Natural killer cell (primary cell): ENCODE measurements at regions not wholly inside any gene's neighbourhood (a gene's known extent, or its start where the extent isn't known, plus 50 kb on each side); places are given as distances from the start of the nearest gene placed in this dataset.
A peak's percentile ranks its signal among the peaks of the same experiment; 100 is the strongest.
"Not testable (repeated sequence)": the region's sequence is repeated elsewhere in the genome, so short reads cannot be mapped to it uniquely, and the experiment has no call there.

ENCODE experiments used
- ATAC-seq, 3 donors: fragments of 150-1000 bp in 2 of 3; fragments of 200-7000 bp in 1 of 3; cut with Tn5 transposase; 1 replicate in 1 of 3; 2 replicates in 2 of 3; pipeline ENCODE4 v1.10.0; 2021; ENCODE audit warnings: mild to moderate bottlenecking in 2 of 3, moderate library complexity in 2 of 3
- DNase-seq, 2 donors: peaks; one replicate each; pipeline versions ENCODE4 v3.0.0 to v3.0.0-alpha.2; 2013 to 2021; ENCODE audit warnings: mixed read lengths in 1 of 2
- H3K27ac ChIP-seq: one replicate; pipeline ENCODE4 v1.5.1; 2013; ENCODE audit warnings: mild to moderate bottlenecking, low read length
- H3K27me3 ChIP-seq: one replicate; pipeline ENCODE4 v1.6.1; 2013; ENCODE audit warnings: low read length; ENCODE audit not compliant: control insufficient read depth, insufficient read depth
- H3K36me3 ChIP-seq: one replicate; pipeline ENCODE4 v1.6.1; 2013; ENCODE audit warnings: low read length; ENCODE audit not compliant: control insufficient read depth, insufficient read depth
- H3K4me1 ChIP-seq: one replicate; pipeline ENCODE4 v1.6.1; 2013; ENCODE audit warnings: low read length; ENCODE audit not compliant: control insufficient read depth, insufficient read depth
- H3K4me3 ChIP-seq: one replicate; pipeline ENCODE4 v1.5.1; 2013; ENCODE audit warnings: low read length
- H3K9me3 ChIP-seq: one replicate; pipeline ENCODE4 v1.6.1; 2013; ENCODE audit warnings: low read length; ENCODE audit not compliant: control insufficient read depth, insufficient read depth
- H3K27ac Mint-ChIP-seq, 2 donors: one replicate each; pipeline ENCODE4 v1.8.0; 2022; ENCODE audit warnings: mild to moderate bottlenecking in 2 of 2, mixed read lengths in 2 of 2, moderate library complexity in 1 of 2
- H3K27me3 Mint-ChIP-seq, 2 donors: one replicate each; pipeline ENCODE4 v1.8.0; 2022; ENCODE audit warnings: low read depth in 2 of 2, mixed read lengths in 2 of 2
- H3K36me3 Mint-ChIP-seq: one replicate; pipeline ENCODE4 v1.8.0; 2022; ENCODE audit warnings: mixed read lengths
- H3K4me1 Mint-ChIP-seq, 2 donors: one replicate each; pipeline ENCODE4 v1.8.0; 2022; ENCODE audit warnings: mixed read lengths in 2 of 2
- H3K4me3 Mint-ChIP-seq: one replicate; pipeline ENCODE4 v1.8.0; 2022; ENCODE audit warnings: mild to moderate bottlenecking, moderate library complexity, mixed read lengths
- H3K9me3 Mint-ChIP-seq, 2 donors: one replicate each; pipeline ENCODE4 v1.8.0; 2022; ENCODE audit warnings: mixed read lengths in 2 of 2
- WGBS: methylation state at CpG from one replicate; pipeline ENCODE4 v1.1.7; 2013; ENCODE audit warnings: missing lambda C conversion rate; ENCODE audit not compliant: insufficient coverage; 5-methylcytosine and 5-hydroxymethylcytosine counted together
- intact Hi-C: fragments of 100-400 bp; cut with micrococcal nuclease; formaldehyde crosslinking; loops from one replicate; pipeline ENCODE4 v1.14.2; 2022
- TF ChIP-seq, protein P1 (sequence below): fragments of 200-600 bp; IDR thresholded peaks from one replicate; pipeline ENCODE4 v1.8.0; 2022; ENCODE audit warnings: antibody characterized with exemption

DNA sequence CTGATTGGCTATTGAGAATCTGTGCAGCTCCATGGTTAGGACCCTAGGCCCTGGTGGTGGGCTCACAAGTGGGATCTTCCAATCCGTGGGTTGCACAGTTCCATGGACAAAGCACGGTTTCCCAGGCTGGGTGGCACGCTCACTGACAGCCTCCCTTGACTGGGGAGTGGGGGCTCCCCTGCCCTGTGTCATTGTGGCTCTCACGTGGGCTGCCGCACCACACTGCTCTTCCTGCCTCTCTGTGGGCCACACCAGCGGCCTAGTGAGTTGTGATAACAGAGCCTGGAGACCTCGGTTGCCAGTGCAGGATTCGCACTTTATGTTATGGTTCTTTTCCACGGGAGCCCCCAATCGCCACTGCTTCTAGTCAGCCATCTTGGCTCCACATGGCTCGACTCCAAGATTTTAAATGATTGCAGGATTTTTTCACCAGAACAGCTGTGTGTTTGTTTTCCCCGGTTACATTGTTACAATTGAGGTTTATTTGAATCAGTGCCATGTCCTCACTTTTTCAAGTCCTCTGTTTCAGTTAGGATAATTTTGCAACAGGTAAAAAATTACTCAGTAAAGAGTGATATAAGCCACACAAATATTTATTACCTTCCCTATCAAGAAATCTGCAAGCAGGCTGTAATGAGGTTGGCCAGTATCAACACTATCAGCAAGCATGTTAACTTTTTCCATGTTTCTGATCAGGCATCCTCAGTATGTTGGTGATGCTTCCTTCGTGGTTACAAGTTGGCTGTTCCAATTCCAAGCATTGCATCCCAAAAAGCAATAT is 253.8 kb downstream of the ZNF608 start:
- Histone ChIP-seq H3K27ac (no peak overlapping the region), H3K36me3 (no peaks in the 10 kb centered on the region), H3K4me1 (no peaks in the 10 kb centered on the region), H3K27me3 (no peaks in the 10 kb centered on the region), H3K4me3 (no peak overlapping the region), H3K9me3 (no peaks in the 10 kb centered on the region)
- peaks cover 4 to 30% of the 10 kb centered on the region in 2 donors for H3K27me3 Mint-ChIP-seq
- H3K4me1 Mint-ChIP-seq: no peaks in the 10 kb centered on the region
- TF ChIP-seq, protein P1, sequence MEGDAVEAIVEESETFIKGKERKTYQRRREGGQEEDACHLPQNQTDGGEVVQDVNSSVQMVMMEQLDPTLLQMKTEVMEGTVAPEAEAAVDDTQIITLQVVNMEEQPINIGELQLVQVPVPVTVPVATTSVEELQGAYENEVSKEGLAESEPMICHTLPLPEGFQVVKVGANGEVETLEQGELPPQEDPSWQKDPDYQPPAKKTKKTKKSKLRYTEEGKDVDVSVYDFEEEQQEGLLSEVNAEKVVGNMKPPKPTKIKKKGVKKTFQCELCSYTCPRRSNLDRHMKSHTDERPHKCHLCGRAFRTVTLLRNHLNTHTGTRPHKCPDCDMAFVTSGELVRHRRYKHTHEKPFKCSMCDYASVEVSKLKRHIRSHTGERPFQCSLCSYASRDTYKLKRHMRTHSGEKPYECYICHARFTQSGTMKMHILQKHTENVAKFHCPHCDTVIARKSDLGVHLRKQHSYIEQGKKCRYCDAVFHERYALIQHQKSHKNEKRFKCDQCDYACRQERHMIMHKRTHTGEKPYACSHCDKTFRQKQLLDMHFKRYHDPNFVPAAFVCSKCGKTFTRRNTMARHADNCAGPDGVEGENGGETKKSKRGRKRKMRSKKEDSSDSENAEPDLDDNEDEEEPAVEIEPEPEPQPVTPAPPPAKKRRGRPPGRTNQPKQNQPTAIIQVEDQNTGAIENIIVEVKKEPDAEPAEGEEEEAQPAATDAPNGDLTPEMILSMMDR: no peak
- no peak overlapping the region for H3K27ac Mint-ChIP-seq
- intact Hi-C loops: no loop called here
- DNase-seq (peak in 1 of 2 donors; percentile 19), ATAC-seq (peak; percentile 60 to 98 (median 68))
- H3K9me3 Mint-ChIP-seq: peaks cover 5 to 6% of the 10 kb centered on the region in 2 donors
- WGBS: 69% methylated on average over 13 of the region's 13 CpGs
- peaks cover 7% of the 10 kb centered on the region for H3K36me3 Mint-ChIP-seq
- H3K4me3 Mint-ChIP-seq: no peak overlapping the region

GRCh38 chr5:124490315-124490714 is 256.1 kb downstream of the ZNF608 start:
- H3K9me3 Mint-ChIP-seq, ATAC-seq, H3K36me3 ChIP-seq, H3K27ac ChIP-seq, H3K4me1 Mint-ChIP-seq, H3K4me3 ChIP-seq, intact Hi-C loops, DNase-seq, H3K27ac Mint-ChIP-seq, H3K27me3 ChIP-seq, H3K4me3 Mint-ChIP-seq, H3K4me1 ChIP-seq, H3K36me3 Mint-ChIP-seq, H3K9me3 ChIP-seq: not testable (repeated sequence)
- 100% methylated on average over 2 of the region's 2 CpGs for WGBS
- peaks cover 3 to 22% of the 10 kb centered on the region in 2 donors for H3K27me3 Mint-ChIP-seq

- Histone ChIP-seq H3K27ac (no peak overlapping the region), H3K27me3 (no peaks in the 10 kb centered on the region), H3K4me3 (no peak overlapping the region), H3K36me3 (no peaks in the 10 kb centered on the region), H3K9me3 (no peaks in the 10 kb centered on the region), H3K4me1 (no peaks in the 10 kb centered on the region)
- no peak overlapping the region for H3K4me3 Mint-ChIP-seq
- DNase-seq (no peak), ATAC-seq (no peak)
- H3K27ac Mint-ChIP-seq: no peak overlapping the region
- H3K36me3 Mint-ChIP-seq: no peaks in the 10 kb centered on the region
- 100% methylated on average over 1 of the region's 4 CpGs for WGBS
- H3K9me3 Mint-ChIP-seq: no peaks in the 10 kb centered on the region
- intact Hi-C loops: no loop called here
- H3K4me1 Mint-ChIP-seq: no peaks in the 10 kb centered on the region
- TF ChIP-seq, protein P1: no peak
- H3K27me3 Mint-ChIP-seq: peaks cover 6 to 8% of the 10 kb centered on the region in 2 donors
Measured at GRCh38 chr5:124481419-124481818, 265.0 kb downstream of the ZNF608 start.

DNA sequence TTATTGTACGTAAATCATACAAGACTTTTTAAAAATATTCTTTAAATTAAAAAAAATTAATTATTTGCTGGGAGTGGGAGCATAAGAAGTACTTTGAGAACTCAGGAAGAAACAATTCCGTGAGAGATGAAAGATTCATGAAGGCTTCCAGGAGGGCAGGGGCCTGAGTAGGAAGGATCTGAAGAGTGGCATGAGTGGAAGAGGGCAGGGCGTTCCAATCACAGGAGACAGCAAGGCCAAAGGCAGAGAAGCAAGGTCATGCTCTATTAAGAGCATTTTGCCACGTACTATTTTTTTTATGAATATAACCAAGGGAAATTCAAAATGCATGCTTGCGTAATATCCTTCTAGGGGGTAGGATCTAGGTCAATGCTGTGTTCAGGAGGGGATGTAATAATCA is 265.5 kb downstream of the ZNF608 start:
- DNase-seq (no peak), ATAC-seq (no peak)
- no peaks in the 10 kb centered on the region for H3K27me3 ChIP-seq
- Mint-ChIP-seq H3K27ac (no peak overlapping the region), H3K4me1 (no peaks in the 10 kb centered on the region), H3K4me3 (no peak overlapping the region), H3K27me3 (peaks cover 5 to 8% of the 10 kb centered on the region in 2 donors), H3K36me3 (no peaks in the 10 kb centered on the region), H3K9me3 (no peaks in the 10 kb centered on the region)
- WGBS: 86% methylated on average over 4 of the region's 5 CpGs
- intact Hi-C loops: no loop called here
- no peaks in the 10 kb centered on the region for H3K36me3 ChIP-seq
- no peaks in the 10 kb centered on the region for H3K9me3 ChIP-seq
- H3K4me3 ChIP-seq: no peak overlapping the region
- no peak overlapping the region for H3K27ac ChIP-seq
- H3K4me1 ChIP-seq: no peaks in the 10 kb centered on the region
- TF ChIP-seq, protein P1: no peak
